Common myeloid progenitor, CD34-positive (primary cell): ENCODE measurements at regions not wholly inside any gene's neighbourhood (a gene's known extent, or its start where the extent isn't known, plus 50 kb on each side); places are given as distances from the start of the nearest gene placed in this dataset.

Source experiments
- CTCF ChIA-PET: fragments of 350-600 bp; sonication (Branson Sonifier 250); formaldehyde crosslinking; loops from one replicate; lab custom pipeline; 2021; ENCODE audit warnings: antibody characterized with exemption; lab: Charles Lee
- POLR2A ChIA-PET: fragments of 350-600 bp; sonication (Branson Sonifier 250); formaldehyde crosslinking; loops from one replicate; lab custom pipeline; 2021; ENCODE audit warnings: antibody characterized with exemption; lab: Charles Lee
- DNase-seq, 3 donors: peaks; one replicate each; pipeline versions ENCODE4 v3.0.0 to v3.0.0-alpha.2; 2013
- H3K27ac ChIP-seq, 2 experiments: 1 replicate in 1 of 2; 2 replicates in 1 of 2; pipeline ENCODE4 v1.7.0; 2013; ENCODE audit warnings: inconsistent platforms in 2 of 2, low read length in 2 of 2, mild to moderate bottlenecking in 2 of 2, low read depth in 1 of 2, moderate library complexity in 1 of 2; ENCODE audit not compliant: severe bottlenecking in 2 of 2, insufficient read depth in 1 of 2, poor library complexity in 1 of 2
- H3K27me3 ChIP-seq, 5 experiments: replicated peaks in 2 of 5; 1 replicate in 3 of 5; 2 replicates in 2 of 5; pipeline versions ENCODE4 v1.6.1 to v1.7.0; 2013; ENCODE audit warnings: low read length in 4 of 5, mild to moderate bottlenecking in 2 of 5, moderate library complexity in 2 of 5, inconsistent platforms in 1 of 5; ENCODE audit not compliant: insufficient read depth in 5 of 5, control insufficient read depth in 4 of 5
- H3K36me3 ChIP-seq, 4 experiments: 1 replicate in 2 of 4; 2 replicates in 2 of 4; pipeline versions ENCODE4 v1.6.1 to v1.7.0; 2013; ENCODE audit warnings: low read length in 3 of 4, control low read depth in 1 of 4, mild to moderate bottlenecking in 1 of 4; ENCODE audit not compliant: control insufficient read depth in 4 of 4, insufficient read depth in 4 of 4
- H3K4me1 ChIP-seq, 4 experiments: 1 replicate in 3 of 4; 2 replicates in 1 of 4; pipeline versions ENCODE4 v1.6.1 to v1.7.1; 2013; ENCODE audit warnings: low read length in 3 of 4, mild to moderate bottlenecking in 3 of 4, control low read depth in 1 of 4, inconsistent platforms in 1 of 4, moderate library complexity in 1 of 4; ENCODE audit not compliant: control insufficient read depth in 4 of 4, insufficient read depth in 4 of 4; ENCODE audit errors: control extremely low read depth in 1 of 4
- H3K4me3 ChIP-seq, 7 experiments: 1 replicate in 4 of 7; 2 replicates in 3 of 7; pipeline versions ENCODE4 v1.5.1 to v1.7.0; 2013; ENCODE audit warnings: mild to moderate bottlenecking in 7 of 7, low read length in 6 of 7, moderate library complexity in 6 of 7, inconsistent platforms in 2 of 7, low read depth in 2 of 7, control low read depth in 1 of 7; ENCODE audit not compliant: insufficient read depth in 4 of 7, control insufficient read depth in 1 of 7; ENCODE audit errors: extremely low read depth in 1 of 7
- H3K9me3 ChIP-seq, 5 experiments: 1 replicate in 4 of 5; 2 replicates in 1 of 5; pipeline versions ENCODE4 v1.6.1 to v1.7.1; 2013; ENCODE audit warnings: low read length in 4 of 5, mild to moderate bottlenecking in 2 of 5, inconsistent platforms in 1 of 5, low read depth in 1 of 5, moderate library complexity in 1 of 5; ENCODE audit not compliant: control insufficient read depth in 4 of 5, insufficient read depth in 2 of 5; ENCODE audit errors: control extremely low read depth in 1 of 5
- WGBS: methylation state at CpG from one replicate; pipeline ENCODE4 v1.1.5; 2013; ENCODE audit not compliant: insufficient coverage; 5-methylcytosine and 5-hydroxymethylcytosine counted together

GRCh38 chr22:44422746-44423380 is 75.2 kb downstream of the RTL6 start:
- CTCF ChIA-PET = interaction anchor here (0.7 to 1.6 kb wide), 3 partner anchors 11 to 43 kb away, joined by 3 to 5 read pairs (median 3); no protein-coding TSS in a partner anchor
- POLR2A ChIA-PET = no interaction called here
- no peak for DNase-seq
- peaks cover 0 to 4% (median 0%) of the 10 kb centered on the region in 4 experiments for H3K4me1 ChIP-seq
- no peak overlapping the region for H3K27ac ChIP-seq
- H3K27me3 ChIP-seq = no peaks in the 10 kb centered on the region
- WGBS = 69% methylated on average over 10 of the region's 12 CpGs
- no peak overlapping the region for H3K4me3 ChIP-seq
- peaks cover 4 to 23% (median 5%) of the 10 kb centered on the region in 5 experiments for H3K9me3 ChIP-seq
- H3K36me3 ChIP-seq = no peaks in the 10 kb centered on the region

- no peak for DNase-seq
- Histone ChIP-seq H3K4me3 (no peak overlapping the region), H3K4me1 (peaks cover 0 to 4% (median 0%) of the 10 kb centered on the region in 4 experiments), H3K27ac (no peak overlapping the region), H3K9me3 (peaks cover 4 to 23% (median 5%) of the 10 kb centered on the region in 5 experiments), H3K36me3 (no peaks in the 10 kb centered on the region), H3K27me3 (no peaks in the 10 kb centered on the region)
- ChIA-PET POLR2A (no interaction called here), CTCF (no interaction called here)
- WGBS = 100% methylated on average over 1 of the region's 1 CpG
These were observed 78.6 kb downstream of the RTL6 start for GRCh38 chr22:44419429-44419828.

- H3K4me1 ChIP-seq = no peaks in the 10 kb centered on the region
- H3K9me3 ChIP-seq = no peaks in the 10 kb centered on the region
- H3K36me3 ChIP-seq = no peaks in the 10 kb centered on the region
- ChIA-PET CTCF (no interaction called here), POLR2A (no interaction called here)
- WGBS = 88% methylated on average over 10 of the region's 11 CpGs
- H3K4me3 ChIP-seq = no peak overlapping the region
- H3K27ac ChIP-seq = no peak overlapping the region
- peaks cover 0 to 4% (median 0%) of the 10 kb centered on the region in 5 experiments for H3K27me3 ChIP-seq
- DNase-seq = no peak
These were observed 84.8 kb downstream of the RTL6 start for GRCh38 chr22:44413211-44413610.

- CTCF ChIA-PET = no interaction called here
- Histone ChIP-seq H3K27me3 (peaks cover 0 to 4% (median 0%) of the 10 kb centered on the region in 5 experiments), H3K27ac (no peak overlapping the region), H3K9me3 (no peaks in the 10 kb centered on the region), H3K4me1 (no peaks in the 10 kb centered on the region), H3K36me3 (no peaks in the 10 kb centered on the region), H3K4me3 (no peak overlapping the region)
- POLR2A ChIA-PET = no interaction called here
- DNase-seq = no peak
- WGBS = 93% methylated on average over 15 of the region's 19 CpGs
These were observed 85.8 kb downstream of the RTL6 start for GRCh38 chr22:44412136-44412731.

- POLR2A ChIA-PET = no interaction called here
- H3K4me1 ChIP-seq = no peaks in the 10 kb centered on the region
- peaks cover 0 to 4% (median 0%) of the 10 kb centered on the region in 5 experiments for H3K27me3 ChIP-seq
- WGBS = 84% methylated on average over 26 of the region's 37 CpGs
- CTCF ChIA-PET = no interaction called here
- no peak overlapping the region for H3K27ac ChIP-seq
- H3K4me3 ChIP-seq = no peak overlapping the region
- DNase-seq = no peak
- no peaks in the 10 kb centered on the region for H3K36me3 ChIP-seq
- no peaks in the 10 kb centered on the region for H3K9me3 ChIP-seq
These were observed 86.6 kb downstream of the RTL6 start for GRCh38 chr22:44411226-44412135.

GRCh38 chr22:44410451-44410991 is 87.5 kb downstream of the RTL6 start:
- Histone ChIP-seq H3K36me3 (no peaks in the 10 kb centered on the region), H3K4me3 (no peak overlapping the region), H3K4me1 (no peaks in the 10 kb centered on the region), H3K27me3 (peaks cover 0 to 4% (median 0%) of the 10 kb centered on the region in 5 experiments), H3K27ac (no peak overlapping the region), H3K9me3 (no peaks in the 10 kb centered on the region)
- ChIA-PET POLR2A (no interaction called here), CTCF (no interaction called here)
- 93% methylated on average over 15 of the region's 16 CpGs for WGBS
- DNase-seq = no peak
